Lower leg skin (tissue), 3 donors: ENCODE measurements at regions not wholly inside any gene's neighbourhood (a gene's known extent, or its start where the extent isn't known, plus 50 kb on each side); places are given as distances from the start of the nearest gene placed in this dataset.

Experiments
- POLR2A ChIP-seq, 2 donors: fragments of 450-650 bp; IDR thresholded peaks; one replicate each; pipeline ENCODE4 v1.6.1; 2016 to 2017; ENCODE audit warnings: antibody characterized with exemption in 2 of 2, mild to moderate bottlenecking in 1 of 2, moderate library complexity in 1 of 2
- TF ChIP-seq, protein P1 (sequence below), 3 donors: fragments of 450-650 bp; IDR thresholded peaks; one replicate each; pipeline ENCODE4 v1.5.1; 2016; ENCODE audit warnings: antibody characterized with exemption in 3 of 3, mild to moderate bottlenecking in 3 of 3, moderate library complexity in 2 of 3

DNA sequence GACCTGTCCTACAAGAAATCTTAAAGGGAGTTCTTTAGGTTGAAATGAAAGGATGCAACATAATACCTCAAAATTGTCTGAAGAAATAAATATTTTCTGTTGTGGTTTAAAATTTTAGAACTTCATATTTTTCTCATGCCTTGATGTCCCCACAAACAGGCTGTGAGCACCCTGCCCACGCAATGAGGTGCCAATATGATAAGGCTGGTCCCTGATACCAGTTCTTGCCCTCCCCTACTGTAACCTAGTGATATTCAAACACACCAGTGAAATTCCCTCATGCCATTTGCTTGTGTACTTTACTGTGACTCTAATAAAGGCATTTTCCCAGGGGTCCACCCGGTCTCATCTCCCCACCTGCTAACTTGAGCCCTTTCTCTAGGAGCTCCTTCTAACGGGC is 67.3 kb upstream of the SIRPG start:
- TF ChIP-seq, protein P1, sequence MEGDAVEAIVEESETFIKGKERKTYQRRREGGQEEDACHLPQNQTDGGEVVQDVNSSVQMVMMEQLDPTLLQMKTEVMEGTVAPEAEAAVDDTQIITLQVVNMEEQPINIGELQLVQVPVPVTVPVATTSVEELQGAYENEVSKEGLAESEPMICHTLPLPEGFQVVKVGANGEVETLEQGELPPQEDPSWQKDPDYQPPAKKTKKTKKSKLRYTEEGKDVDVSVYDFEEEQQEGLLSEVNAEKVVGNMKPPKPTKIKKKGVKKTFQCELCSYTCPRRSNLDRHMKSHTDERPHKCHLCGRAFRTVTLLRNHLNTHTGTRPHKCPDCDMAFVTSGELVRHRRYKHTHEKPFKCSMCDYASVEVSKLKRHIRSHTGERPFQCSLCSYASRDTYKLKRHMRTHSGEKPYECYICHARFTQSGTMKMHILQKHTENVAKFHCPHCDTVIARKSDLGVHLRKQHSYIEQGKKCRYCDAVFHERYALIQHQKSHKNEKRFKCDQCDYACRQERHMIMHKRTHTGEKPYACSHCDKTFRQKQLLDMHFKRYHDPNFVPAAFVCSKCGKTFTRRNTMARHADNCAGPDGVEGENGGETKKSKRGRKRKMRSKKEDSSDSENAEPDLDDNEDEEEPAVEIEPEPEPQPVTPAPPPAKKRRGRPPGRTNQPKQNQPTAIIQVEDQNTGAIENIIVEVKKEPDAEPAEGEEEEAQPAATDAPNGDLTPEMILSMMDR (IDR thresholded peaks at IDR 0.05) = no peak
- TF ChIP-seq POLR2A (IDR thresholded peaks at IDR 0.05) = no peak
